Glutamatergic neuron (in vitro differentiated cells): ENCODE measurements at regions not wholly inside any gene's neighbourhood (a gene's known extent, or its start where the extent isn't known, plus 50 kb on each side); places are given as distances from the start of the nearest gene placed in this dataset.

Experiments
- DNase-seq: peaks from one replicate; pipeline ENCODE4 v3.0.0; 2022
- H3K27ac Mint-ChIP-seq: one replicate; pipeline ENCODE4 v1.8.0; 2020; ENCODE audit warnings: mild to moderate bottlenecking, mixed read lengths, inconsistent platforms; ENCODE audit not compliant: unreplicated experiment
- H3K27me3 Mint-ChIP-seq: one replicate; pipeline ENCODE4 v1.8.0; 2020; ENCODE audit warnings: mild to moderate bottlenecking, moderate library complexity, mixed read lengths, inconsistent platforms; ENCODE audit not compliant: unreplicated experiment
- H3K36me3 Mint-ChIP-seq: one replicate; pipeline ENCODE4 v1.8.0; 2020; ENCODE audit warnings: mild to moderate bottlenecking, mixed read lengths, inconsistent platforms; ENCODE audit not compliant: unreplicated experiment
- H3K4me1 Mint-ChIP-seq: one replicate; pipeline ENCODE4 v1.8.0; 2020; ENCODE audit warnings: mild to moderate bottlenecking, low read depth, mixed read lengths, inconsistent platforms; ENCODE audit not compliant: unreplicated experiment
- H3K4me3 Mint-ChIP-seq: one replicate; pipeline ENCODE4 v1.8.0; 2020; ENCODE audit warnings: mild to moderate bottlenecking, mixed read lengths, inconsistent platforms; ENCODE audit not compliant: unreplicated experiment
- H3K9me3 Mint-ChIP-seq: one replicate; pipeline ENCODE4 v1.8.0; 2020; ENCODE audit warnings: mild to moderate bottlenecking, moderate library complexity, mixed read lengths, inconsistent platforms; ENCODE audit not compliant: unreplicated experiment
- TF ChIP-seq, protein P1 (sequence below): fragments of 200-600 bp; sonication (generic); IDR thresholded peaks from one replicate; pipeline ENCODE4 v1.5.0; 2021; ENCODE audit not compliant: partially characterized antibody, unreplicated experiment

DNA sequence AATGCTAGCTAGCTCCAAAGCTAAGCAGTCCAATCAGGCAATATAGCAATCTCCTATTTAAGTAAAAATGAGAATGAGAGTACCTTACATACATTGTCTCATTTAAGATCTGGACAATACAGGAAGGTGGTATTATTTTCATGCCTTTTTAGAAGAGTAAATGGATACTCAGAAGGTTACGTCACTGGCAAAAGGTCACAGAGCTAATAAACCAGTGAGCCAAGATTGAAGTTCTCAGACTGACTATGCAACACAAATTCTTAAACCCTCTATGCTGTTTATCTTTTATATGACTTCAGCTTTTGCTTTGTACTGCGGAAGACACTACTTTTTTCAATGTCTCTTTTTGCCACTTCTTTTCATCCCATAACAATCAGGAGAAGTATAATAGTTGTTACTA, 135.2 kb upstream of the PRL start:
- no peaks in the 10 kb centered on the region for H3K4me1 Mint-ChIP-seq
- H3K27ac Mint-ChIP-seq = no peak overlapping the region
- no peaks in the 10 kb centered on the region for H3K36me3 Mint-ChIP-seq
- H3K27me3 Mint-ChIP-seq = no peaks in the 10 kb centered on the region
- H3K4me3 Mint-ChIP-seq = no peak overlapping the region
- TF ChIP-seq, protein P1, sequence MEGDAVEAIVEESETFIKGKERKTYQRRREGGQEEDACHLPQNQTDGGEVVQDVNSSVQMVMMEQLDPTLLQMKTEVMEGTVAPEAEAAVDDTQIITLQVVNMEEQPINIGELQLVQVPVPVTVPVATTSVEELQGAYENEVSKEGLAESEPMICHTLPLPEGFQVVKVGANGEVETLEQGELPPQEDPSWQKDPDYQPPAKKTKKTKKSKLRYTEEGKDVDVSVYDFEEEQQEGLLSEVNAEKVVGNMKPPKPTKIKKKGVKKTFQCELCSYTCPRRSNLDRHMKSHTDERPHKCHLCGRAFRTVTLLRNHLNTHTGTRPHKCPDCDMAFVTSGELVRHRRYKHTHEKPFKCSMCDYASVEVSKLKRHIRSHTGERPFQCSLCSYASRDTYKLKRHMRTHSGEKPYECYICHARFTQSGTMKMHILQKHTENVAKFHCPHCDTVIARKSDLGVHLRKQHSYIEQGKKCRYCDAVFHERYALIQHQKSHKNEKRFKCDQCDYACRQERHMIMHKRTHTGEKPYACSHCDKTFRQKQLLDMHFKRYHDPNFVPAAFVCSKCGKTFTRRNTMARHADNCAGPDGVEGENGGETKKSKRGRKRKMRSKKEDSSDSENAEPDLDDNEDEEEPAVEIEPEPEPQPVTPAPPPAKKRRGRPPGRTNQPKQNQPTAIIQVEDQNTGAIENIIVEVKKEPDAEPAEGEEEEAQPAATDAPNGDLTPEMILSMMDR = no peak
- no peaks in the 10 kb centered on the region for H3K9me3 Mint-ChIP-seq
- no peak for DNase-seq

DNA sequence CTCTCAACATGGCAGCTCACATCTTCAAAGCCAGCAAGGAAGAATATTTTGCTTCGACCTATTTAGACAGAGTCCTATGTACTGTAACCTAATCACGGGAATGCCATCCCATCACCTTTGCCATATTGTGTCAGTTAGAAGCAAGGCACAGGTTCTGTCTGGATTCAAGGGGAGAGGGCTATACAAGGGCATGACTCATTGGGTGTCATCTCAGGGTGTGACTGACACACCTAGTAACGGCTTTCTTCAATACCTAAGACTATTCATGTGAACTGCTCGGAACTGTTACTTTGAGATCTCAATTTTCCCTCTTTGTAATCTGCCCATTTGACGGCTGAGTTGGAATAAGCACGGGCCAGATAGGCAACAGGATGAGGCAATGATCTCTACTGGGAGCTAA, 135.6 kb upstream of the HDGFL1 start:
- no peak overlapping the region for H3K4me3 Mint-ChIP-seq
- H3K27ac Mint-ChIP-seq = no peak overlapping the region
- no peak for DNase-seq
- no peaks in the 10 kb centered on the region for H3K4me1 Mint-ChIP-seq
- no peaks in the 10 kb centered on the region for H3K27me3 Mint-ChIP-seq
- no peaks in the 10 kb centered on the region for H3K36me3 Mint-ChIP-seq
- TF ChIP-seq, protein P1 = no peak
- no peaks in the 10 kb centered on the region for H3K9me3 Mint-ChIP-seq

DNA sequence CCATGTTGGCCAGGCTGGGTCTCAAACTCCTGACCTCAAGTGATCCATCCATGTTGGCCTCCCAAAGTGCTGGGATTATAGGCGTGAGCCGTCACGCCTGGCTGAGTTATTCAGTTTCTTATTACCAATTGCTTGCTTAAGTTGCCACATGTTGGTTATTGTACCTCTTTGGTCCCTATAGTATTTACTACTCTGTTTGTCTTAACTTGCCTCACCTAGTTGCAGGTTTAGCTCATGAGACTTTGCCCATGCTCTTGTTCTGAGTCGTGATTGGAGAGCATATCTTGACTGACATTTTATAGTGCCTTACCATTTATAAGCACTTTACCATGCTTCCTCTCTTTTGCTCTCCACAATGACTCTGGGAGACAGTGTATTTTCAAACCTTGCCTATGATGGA, 134.2 kb upstream of the HDGFL1 start:
- Mint-ChIP-seq H3K36me3 (no peaks in the 10 kb centered on the region), H3K4me3 (no peak overlapping the region), H3K27me3 (no peaks in the 10 kb centered on the region), H3K27ac (no peak overlapping the region), H3K4me1 (no peaks in the 10 kb centered on the region), H3K9me3 (no peaks in the 10 kb centered on the region)
- no peak for DNase-seq
- TF ChIP-seq, protein P1 = no peak

DNA sequence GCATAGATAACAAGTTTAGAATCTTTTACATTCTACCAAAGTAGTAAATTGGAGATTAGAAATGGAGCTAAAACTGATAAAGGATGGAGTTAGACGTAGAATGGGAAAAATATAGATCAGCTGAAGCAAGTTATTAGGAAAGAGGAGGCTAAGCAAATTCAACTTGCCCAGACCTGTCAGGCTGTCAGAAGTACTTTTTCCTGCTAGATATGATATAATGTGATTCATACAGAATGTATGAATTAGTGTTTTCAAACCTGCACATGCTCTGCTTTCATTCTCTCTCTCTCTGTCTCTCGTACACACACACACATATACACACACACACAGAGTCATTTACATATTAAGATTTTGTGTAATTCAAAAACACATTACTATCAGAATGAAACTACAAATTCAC, 133.2 kb upstream of the HDGFL1 start:
- H3K27ac Mint-ChIP-seq = no peak overlapping the region
- H3K4me3 Mint-ChIP-seq = no peak overlapping the region
- TF ChIP-seq, protein P1 = no peak
- no peaks in the 10 kb centered on the region for H3K27me3 Mint-ChIP-seq
- no peaks in the 10 kb centered on the region for H3K4me1 Mint-ChIP-seq
- DNase-seq = no peak
- no peaks in the 10 kb centered on the region for H3K9me3 Mint-ChIP-seq
- H3K36me3 Mint-ChIP-seq = no peaks in the 10 kb centered on the region

DNA sequence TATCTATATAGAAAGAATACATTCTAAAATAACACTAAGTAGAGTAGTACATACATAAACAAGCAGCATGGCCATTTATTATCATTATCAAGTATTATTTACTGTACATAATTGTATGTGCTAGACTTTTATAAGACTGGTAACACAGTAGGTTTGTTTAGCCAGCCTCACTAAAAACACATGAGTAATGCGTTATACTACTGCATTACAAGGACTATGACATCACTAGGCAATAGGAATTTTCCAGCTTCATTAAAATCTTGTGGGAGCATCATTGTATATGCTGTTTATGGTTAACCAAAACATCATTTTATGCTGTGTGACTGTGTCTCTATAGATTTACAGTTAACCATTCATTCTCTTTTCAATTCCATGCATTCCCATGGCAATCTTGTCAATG, 131.7 kb upstream of the HDGFL1 start:
- TF ChIP-seq, protein P1 = no peak
- Mint-ChIP-seq H3K36me3 (no peaks in the 10 kb centered on the region), H3K4me1 (no peaks in the 10 kb centered on the region), H3K9me3 (no peaks in the 10 kb centered on the region), H3K27me3 (no peaks in the 10 kb centered on the region), H3K27ac (no peak overlapping the region), H3K4me3 (no peak overlapping the region)
- no peak for DNase-seq
